DMS79 treated with DMSO at 0.1 percent for 48 hours (cell line): ENCODE measurements at regions not wholly inside any gene's neighbourhood (a gene's known extent, or its start where the extent isn't known, plus 50 kb on each side); places are given as distances from the start of the nearest gene placed in this dataset.

Source experiments
- DNase-seq: peaks from one replicate; lab custom pipeline; 2025; lab: John Stamatoyannopoulos, UW

DNA sequence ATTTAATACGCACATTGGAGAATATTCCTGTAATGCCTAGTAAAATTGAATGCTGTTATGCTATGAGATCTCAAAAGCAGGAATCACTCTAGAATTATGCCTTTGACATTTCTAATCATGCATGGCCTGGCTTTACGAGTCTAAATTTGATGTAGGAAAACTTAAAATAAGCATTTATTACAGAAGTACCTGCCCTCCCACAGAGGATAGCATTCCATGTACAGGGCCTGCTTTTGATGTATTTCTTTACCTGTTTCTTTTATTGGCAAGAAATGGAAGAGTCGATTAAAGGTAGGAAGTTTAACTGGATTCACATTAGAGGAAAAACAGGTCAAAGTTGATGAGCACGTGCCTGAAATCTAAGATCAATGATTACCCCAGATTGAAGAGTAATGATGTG lies 219.5 kb downstream of the PCDH7 start:
- no peak for DNase-seq

DNA sequence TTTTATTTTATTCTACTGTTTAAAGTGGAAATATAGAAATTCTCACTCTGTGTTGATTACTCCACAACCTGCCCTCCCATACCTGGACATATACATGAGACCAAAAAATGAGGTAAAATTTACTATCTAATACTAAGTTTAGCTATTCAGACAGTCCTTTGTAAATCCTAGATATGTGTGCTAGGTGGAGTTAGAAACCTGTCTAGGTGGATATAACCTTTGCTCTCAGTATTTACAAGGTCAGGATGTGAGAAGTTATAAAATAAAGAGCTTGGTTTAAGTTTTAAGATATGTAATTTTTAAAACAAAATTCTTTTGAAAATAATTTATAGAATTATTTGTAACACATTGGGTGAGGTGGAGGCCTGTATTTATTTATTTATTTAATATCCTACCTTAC lies 221.5 kb downstream of the PCDH7 start:
- DNase-seq: no peak

- no peak for DNase-seq
Observed at GRCh38 chr4:30943356-30943755, 223.2 kb downstream of the PCDH7 start.

DNA sequence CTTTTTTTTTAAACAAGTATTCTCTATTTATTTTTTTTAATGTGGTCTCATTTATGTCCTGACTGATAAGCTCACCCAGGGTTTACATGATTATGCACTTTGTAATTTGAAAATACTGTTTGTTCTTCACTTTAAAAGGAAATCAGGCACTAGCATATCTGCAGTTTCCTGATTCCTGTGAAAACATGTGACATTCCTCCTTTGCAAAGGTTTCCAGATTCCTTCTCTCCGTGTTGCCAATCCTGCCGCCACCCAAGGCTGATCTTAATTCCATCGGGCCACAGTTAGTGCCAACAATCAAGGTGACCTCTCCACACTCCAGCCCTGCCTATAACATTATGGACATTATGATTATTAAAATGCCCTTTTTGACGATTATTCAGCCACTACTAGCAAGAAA lies 225.4 kb downstream of the PCDH7 start:
- DNase-seq: no peak

- no peak for DNase-seq
Observed at GRCh38 chr4:30946288-30946687, 226.1 kb downstream of the PCDH7 start.

DNA sequence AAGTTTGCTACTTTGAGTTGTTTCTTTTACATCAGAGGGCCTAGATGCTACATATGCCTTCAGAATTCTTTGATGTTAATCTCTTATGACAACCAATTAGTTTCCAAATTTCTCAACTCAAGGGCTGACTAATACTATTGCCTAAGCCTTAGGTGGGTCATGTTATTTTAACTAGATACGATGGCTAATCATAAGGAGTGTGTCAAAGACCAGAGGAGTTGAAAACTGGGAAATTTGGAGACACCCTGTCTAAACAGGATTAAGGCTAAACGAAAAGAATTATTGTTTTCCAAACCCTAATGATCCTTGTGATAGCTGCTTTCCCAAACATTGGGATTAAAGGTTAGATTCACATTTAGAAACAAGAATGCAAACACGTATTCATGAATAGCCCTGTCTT lies 228.5 kb downstream of the PCDH7 start:
- DNase-seq: no peak

DNA sequence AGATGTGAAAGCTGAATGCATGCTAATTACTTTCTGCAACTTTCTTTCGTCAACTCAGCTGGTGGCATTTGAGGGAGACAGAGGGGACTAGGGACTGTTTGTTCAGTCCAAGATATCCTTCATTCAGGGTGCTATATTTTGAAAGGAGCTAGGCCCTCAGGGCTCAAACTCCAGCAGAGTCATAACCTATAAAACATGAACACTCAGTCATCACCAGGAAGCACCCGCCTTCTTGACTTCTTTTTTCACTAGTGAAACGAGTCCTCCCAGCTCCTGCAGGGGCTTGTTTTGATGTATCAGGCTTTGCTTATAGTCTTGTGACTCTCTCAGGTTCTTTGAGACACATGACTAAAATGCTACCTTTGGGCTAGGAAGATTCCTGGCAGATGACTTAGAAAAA lies 230.6 kb downstream of the PCDH7 start:
- DNase-seq: no peak

GRCh38 chr4:30952526-30953219 lies 232.5 kb downstream of the PCDH7 start:
- DNase-seq: no peak

- no peak for DNase-seq
Observed at GRCh38 chr4:30953799-30954198, 233.6 kb downstream of the PCDH7 start.

- DNase-seq: no peak
Observed at GRCh38 chr4:30956916-30957315, 236.7 kb downstream of the PCDH7 start.

GRCh38 chr4:30957706-30958105 lies 237.5 kb downstream of the PCDH7 start:
- no peak for DNase-seq

GRCh38 chr4:30959781-30960485 lies 239.8 kb downstream of the PCDH7 start:
- DNase-seq: no peak

GRCh38 chr4:30962939-30963338 lies 242.8 kb downstream of the PCDH7 start:
- no peak for DNase-seq

- no peak for DNase-seq
Observed at GRCh38 chr4:30968926-30969325, 248.8 kb downstream of the PCDH7 start.

- no peak for DNase-seq
Observed at GRCh38 chr4:30972542-30972941, 252.4 kb downstream of the PCDH7 start.

GRCh38 chr4:30973993-30974392 lies 253.8 kb downstream of the PCDH7 start:
- DNase-seq: no peak

GRCh38 chr4:30979402-30979801 lies 259.2 kb downstream of the PCDH7 start:
- DNase-seq: no peak

GRCh38 chr4:30989508-30989907 lies 269.3 kb downstream of the PCDH7 start:
- no peak for DNase-seq

GRCh38 chr4:30996841-30997240 lies 276.7 kb downstream of the PCDH7 start:
- no peak for DNase-seq

DNA sequence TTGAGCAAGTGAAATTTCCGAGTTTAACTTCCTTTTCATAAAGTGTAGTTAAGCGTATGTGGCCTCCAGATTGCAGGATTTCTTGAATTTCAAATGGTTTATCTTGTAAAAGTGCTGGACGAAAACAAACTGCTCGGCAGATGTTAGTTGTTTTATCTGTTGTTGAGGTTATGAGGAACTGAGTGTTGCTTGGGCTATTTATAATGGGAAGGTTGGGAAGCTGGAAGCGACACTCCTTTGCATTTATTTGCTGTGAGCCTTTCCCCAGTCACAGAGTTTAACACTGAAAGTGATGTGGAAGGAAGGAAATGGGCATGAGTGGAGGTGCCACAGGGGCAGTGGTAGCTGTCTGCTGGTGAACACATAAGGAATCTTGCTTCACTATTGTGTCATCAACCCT lies 284.9 kb downstream of the PCDH7 start:
- DNase-seq: no peak

GRCh38 chr4:31007858-31008257 lies 287.7 kb downstream of the PCDH7 start:
- DNase-seq: no peak

DNA sequence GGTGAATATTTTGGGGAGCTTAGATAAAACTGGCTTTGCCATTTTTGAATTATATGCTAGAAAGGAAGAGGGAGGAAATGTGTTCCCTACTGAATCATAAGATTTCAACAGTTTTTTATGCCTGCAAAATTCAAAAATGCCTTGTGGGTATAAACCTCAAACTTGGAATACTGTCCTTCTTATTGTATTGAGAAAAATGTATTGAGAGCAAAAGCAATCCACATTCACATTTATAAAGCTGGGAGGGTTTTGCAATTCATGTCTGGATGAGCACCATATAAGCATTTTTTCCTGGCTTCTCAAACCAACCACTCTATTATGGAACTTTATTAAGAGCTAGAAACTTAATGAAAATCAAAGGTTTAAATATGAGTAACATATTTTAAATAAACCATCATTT lies 289.8 kb downstream of the PCDH7 start:
- no peak for DNase-seq

- no peak for DNase-seq
Observed at GRCh38 chr4:31015123-31015522, 295.0 kb downstream of the PCDH7 start.
